ENCODE measurements at regions not wholly inside any gene's neighbourhood (a gene's known extent, or its start where the extent isn't known, plus 50 kb on each side); places are given as distances from the start of the nearest gene placed in this dataset.
"Not testable (repeated sequence)": the region's sequence is repeated elsewhere in the genome, so short reads cannot be mapped to it uniquely, and the experiment has no call there.

DNA sequence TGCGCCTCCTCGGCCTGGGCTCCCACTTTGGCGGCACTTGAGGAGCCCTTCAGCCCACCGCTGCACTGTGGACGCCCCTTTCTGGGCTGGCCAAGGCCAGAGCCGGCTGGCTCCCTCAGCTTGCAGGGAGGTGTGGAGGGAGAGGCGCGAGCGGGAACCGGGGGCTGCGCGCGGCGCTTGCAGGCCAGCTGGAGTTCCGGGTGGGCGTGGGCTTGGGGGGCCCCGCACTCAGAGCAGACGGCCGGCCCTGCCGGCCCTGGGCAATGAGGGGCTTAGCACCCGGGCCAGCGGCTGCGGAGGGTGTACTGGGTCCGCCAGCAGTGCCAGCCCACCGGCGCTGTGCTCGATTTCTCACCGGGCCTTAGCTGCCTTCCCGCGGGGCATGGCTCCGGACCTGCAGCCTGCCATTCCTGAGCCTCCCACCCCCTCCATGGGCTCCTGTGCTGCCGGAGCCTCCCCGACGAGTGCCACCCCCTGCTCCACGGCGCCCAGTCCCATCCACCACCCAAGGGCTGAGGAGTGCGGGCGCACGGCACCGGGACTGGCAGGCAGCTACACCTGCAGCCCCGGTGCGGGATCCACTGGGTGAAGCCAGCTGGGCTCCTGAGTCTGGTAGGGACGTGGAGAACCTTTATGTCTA, 187.7 kb upstream of the KCNH7 start:
- not testable (repeated sequence) for H3K27ac ChIP-seq; DNase-seq (ENCODE audit: low read depth, low spot score)

GRCh38 chr2:163016882-163017281, 178.3 kb upstream of the KCNH7 start:
- not testable (repeated sequence) for DNase-seq (ENCODE audit: low read depth, low spot score); H3K27ac ChIP-seq

DNA sequence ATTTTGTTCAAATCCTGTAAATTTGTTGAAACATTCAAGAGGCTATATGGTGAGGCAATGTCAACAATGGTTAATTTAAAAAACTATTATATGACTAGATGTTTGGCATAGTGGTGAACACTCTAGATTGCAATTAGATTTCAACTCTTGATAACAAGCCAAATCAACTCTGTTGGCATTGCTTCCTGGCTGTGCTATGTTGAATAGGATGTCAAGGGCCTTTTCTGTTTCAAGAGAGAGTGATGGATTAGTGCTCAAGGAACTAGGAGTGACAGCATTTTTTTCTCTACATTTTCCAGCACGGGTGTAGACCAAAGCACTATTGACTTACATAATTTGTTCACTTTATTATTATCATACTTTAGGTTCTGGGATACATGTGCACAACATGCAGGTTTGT, 172.4 kb upstream of the KCNH7 start:
- no peak overlapping the region for H3K27ac ChIP-seq
- DNase-seq (ENCODE audit: low read depth, low spot score) = no peak

DNA sequence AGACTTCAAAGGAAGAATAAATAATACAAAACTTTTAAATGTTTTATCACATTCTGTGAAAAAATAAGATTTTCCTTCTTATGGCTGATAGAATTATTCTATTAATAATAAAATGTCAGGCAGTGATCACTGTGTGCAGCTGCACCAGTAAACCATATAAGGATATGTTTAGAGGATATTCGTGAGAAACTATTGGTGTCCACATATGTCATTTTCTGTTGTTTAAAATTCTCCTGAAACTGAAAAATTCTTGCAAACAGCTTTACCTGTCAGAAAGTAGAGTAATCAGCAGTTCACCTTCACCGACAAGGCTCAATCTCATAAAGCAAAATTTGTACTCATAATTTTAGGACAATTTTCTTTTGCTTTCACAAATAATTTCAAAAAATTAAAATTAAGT, 170.1 kb upstream of the KCNH7 start:
- no peak overlapping the region for H3K27ac ChIP-seq
- DNase-seq (ENCODE audit: low read depth, low spot score) = no peak

DNA sequence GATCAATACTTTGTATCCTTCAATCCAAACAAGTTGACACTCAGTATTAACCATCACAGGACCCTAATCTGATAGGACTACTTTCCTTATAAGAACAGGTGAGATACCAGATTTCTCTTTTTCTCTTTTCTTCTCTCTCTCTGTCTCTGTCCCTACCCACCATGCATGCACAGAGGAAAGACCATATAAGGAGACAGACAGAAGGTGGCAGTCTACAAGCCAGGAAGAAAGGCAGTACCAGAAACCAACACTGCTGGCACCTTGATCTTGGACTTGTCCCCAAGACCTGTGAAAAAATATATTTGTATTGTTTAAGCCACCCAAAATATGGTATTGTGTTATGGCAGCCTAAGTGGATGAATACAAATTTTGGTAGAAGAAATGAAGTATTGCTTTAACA, 156.2 kb upstream of the KCNH7 start:
- DNase-seq (ENCODE audit: low read depth, low spot score) = no peak

DNA sequence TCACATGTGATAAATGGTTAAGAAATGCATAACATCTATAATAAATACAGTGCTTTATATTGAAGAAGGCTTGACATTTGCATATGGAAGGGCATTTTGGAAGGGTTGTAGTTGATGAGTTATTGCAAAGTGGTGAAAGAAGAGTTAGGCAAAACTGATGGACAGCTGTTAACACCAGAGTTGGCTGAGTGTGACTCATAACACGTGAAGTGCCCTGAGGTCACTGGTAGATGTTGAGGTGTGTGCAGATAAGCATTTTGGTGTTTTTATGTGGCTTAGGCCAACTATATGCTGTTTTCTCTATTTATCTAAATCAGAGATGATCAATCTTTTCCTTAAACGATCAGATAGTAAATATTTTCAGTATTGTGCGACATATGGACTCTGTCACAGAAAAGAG, 154.3 kb upstream of the KCNH7 start:
- DNase-seq (ENCODE audit: low read depth, low spot score) = no peak
- H3K27ac ChIP-seq = no peak overlapping the region

More for the DNA sequence above, 156.2 kb upstream of the KCNH7 start:
- H3K27ac ChIP-seq = no peak overlapping the region

- DNase-seq (ENCODE audit: low read depth, low spot score) = no peak
- H3K27ac ChIP-seq = no peak overlapping the region
Measured at GRCh38 chr2:162989507-162989906, 150.9 kb upstream of the KCNH7 start.

DNA sequence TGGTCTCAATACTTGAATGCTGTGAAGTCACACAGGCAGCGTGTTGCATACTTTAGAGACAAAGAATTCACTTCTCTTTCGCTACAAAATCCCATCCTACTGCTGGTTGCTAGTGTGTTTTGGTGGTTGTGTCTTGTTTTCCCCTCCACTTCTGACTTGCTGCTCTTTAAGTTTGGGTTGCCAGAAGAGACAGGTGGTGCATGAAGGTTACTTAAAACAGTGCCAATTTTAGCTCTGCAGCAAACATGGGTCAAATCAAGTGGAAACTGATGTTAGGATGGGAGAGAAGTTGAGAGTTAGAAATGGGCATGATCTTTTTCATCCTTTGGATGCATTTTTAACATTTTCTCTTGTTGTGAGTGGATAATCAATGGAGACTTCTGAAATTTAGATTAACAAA, 136.2 kb upstream of the KCNH7 start:
- DNase-seq (ENCODE audit: low read depth, low spot score) = no peak
- H3K27ac ChIP-seq = no peak overlapping the region

DNA sequence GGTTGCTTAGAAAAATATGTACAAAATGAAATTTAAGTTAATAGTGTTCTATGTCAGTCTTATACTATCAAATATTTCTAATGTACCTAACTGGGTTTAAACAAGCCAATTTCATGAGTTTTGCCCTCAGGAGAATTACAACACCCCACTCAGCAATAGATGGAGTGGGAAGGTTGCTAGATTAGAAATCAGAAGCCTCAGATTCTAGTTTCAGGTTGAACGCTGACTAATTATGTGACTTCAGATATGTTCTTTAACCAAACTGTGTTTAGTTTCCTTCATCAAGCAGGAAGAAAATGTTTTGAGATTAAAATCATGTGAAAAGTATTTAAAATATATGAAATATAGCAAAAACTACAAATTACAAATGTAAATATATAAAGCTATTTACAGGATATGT, 133.8 kb upstream of the KCNH7 start:
- DNase-seq (ENCODE audit: low read depth, low spot score) = no peak
- H3K27ac ChIP-seq = no peak overlapping the region

GRCh38 chr2:162968306-162968705, 129.7 kb upstream of the KCNH7 start:
- no peak for DNase-seq (ENCODE audit: low read depth, low spot score)
- H3K27ac ChIP-seq = no peak overlapping the region

GRCh38 chr2:162967811-162968210, 129.2 kb upstream of the KCNH7 start:
- DNase-seq (ENCODE audit: low read depth, low spot score) = no peak
- no peak overlapping the region for H3K27ac ChIP-seq

DNA sequence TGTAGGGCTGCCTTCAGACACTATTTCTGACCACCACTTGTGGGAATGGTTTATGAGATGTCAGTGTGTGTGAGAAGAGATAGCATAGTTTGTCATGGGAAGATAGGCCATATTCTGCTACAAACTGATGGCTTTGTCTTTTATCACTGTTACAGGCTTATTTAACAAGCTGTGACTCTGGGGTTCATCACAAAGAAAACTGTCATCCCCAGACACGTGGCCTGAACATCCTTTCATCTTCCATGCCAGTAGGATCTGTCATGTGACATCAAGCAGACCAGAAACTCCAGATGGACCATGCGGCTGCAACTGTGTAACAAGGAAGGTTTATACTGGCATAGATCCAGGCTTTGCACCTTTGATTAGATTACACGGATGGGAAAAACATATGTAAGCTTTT, 128.6 kb upstream of the KCNH7 start:
- H3K27ac ChIP-seq = no peak overlapping the region
- DNase-seq (ENCODE audit: low read depth, low spot score) = no peak

DNA sequence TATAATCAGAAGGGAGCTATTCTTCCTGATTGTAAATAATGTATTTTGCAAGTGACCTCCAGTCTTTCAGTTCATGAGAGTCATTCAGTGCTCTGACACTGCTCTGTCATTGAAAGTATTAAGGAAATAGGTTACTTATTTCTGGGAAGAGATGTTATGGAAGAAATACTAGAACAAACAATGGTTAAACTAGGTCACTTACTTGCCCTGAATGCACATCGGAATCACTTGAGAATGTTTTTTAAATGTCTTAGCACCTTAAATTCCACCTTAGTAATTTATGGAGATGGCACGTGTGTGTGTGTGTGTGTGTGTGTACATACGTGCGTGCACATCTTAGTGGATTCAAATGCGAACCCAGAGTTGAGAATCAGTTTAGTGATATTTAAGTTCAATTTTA, 126.6 kb upstream of the KCNH7 start:
- DNase-seq (ENCODE audit: low read depth, low spot score) = no peak

GRCh38 chr2:162964513-162964912, 125.9 kb upstream of the KCNH7 start:
- no peak overlapping the region for H3K27ac ChIP-seq
- DNase-seq (ENCODE audit: low read depth, low spot score) = no peak

More for the DNA sequence above, 126.6 kb upstream of the KCNH7 start:
- no peak overlapping the region for H3K27ac ChIP-seq

- no peak overlapping the region for H3K27ac ChIP-seq
- DNase-seq (ENCODE audit: low read depth, low spot score) = no peak
Measured at GRCh38 chr2:162963156-162963555, 124.6 kb upstream of the KCNH7 start.

- no peak overlapping the region for H3K27ac ChIP-seq
- no peak for DNase-seq (ENCODE audit: low read depth, low spot score)
Measured at GRCh38 chr2:162945785-162946184, 107.2 kb upstream of the KCNH7 start.

GRCh38 chr2:162938387-162938786, 99.8 kb upstream of the KCNH7 start:
- no peak overlapping the region for H3K27ac ChIP-seq
- DNase-seq (ENCODE audit: low read depth, low spot score) = no peak

GRCh38 chr2:162934191-162934590, 95.6 kb upstream of the KCNH7 start:
- no peak overlapping the region for H3K27ac ChIP-seq
- no peak for DNase-seq (ENCODE audit: low read depth, low spot score)

GRCh38 chr2:162932416-162932815, 93.8 kb upstream of the KCNH7 start:
- no peak overlapping the region for H3K27ac ChIP-seq
- DNase-seq (ENCODE audit: low read depth, low spot score) = no peak

DNA sequence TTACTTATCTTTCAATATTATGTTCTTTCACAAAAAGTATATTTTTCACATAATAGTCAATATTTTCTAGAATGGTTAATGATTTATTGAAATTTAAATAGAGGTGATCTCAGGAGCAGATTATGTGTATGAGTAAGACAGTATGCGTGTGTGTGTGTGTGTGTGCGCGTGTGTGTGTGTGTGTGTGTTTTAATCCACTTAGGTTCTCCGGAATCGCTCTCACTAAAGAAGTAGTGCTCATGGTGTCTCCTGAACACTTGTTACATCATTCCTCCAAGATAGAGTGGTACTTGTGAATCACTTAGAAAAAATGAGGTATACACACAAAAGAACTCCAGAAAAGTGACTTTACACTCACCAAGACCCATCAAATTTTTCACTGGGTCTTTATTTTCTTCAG, 91.0 kb upstream of the KCNH7 start:
- H3K27ac ChIP-seq = peak overlapping the region; percentile 88
- DNase-seq (ENCODE audit: low read depth, low spot score) = no peak

- H3K27ac ChIP-seq = peak overlapping the region; percentile 88
- DNase-seq (ENCODE audit: low read depth, low spot score) = peak; percentile 54
Measured at GRCh38 chr2:162928356-162928755, 89.8 kb upstream of the KCNH7 start.

DNA sequence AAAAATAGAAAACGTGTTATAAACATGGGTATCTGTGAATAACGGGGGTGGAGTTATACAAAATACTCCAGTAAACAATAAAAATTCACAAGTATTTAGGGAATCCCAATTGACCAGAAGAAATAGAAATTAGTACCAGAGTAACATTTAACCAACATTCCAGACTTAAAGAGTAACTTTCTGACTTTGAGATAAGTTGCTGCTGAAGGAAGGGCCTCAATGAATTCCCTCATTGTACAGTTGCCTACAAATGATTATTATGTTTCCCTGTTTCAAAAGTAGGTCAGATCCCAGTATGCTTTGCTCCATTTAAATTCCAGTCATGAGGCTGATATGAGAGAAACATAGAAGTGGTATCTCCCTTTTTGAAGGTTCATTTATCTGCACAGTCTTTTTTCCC, 88.3 kb upstream of the KCNH7 start:
- H3K27ac ChIP-seq = peak overlapping the region; percentile 88
- DNase-seq (ENCODE audit: low read depth, low spot score) = no peak

GRCh38 chr2:162926501-162926900, 87.9 kb upstream of the KCNH7 start:
- H3K27ac ChIP-seq = peak overlapping the region; percentile 88
- peak; percentile 82 for DNase-seq (ENCODE audit: low read depth, low spot score)

Data from epithelial cell of prostate (primary cell).